AG04449 (cell line): ENCODE measurements at regions not wholly inside any gene's neighbourhood (a gene's known extent, or its start where the extent isn't known, plus 50 kb on each side); places are given as distances from the start of the nearest gene placed in this dataset.

Experiments
- CTCF ChIA-PET: fragments of 350-600 bp; formaldehyde crosslinking; extraction: SDS; loops from one replicate; lab custom pipeline; 2021; ENCODE audit warnings: antibody characterized with exemption; lab: Yijun Ruan, JAX
- POLR2A ChIA-PET: fragments of 400-600, 350-600 bp; formaldehyde crosslinking; extraction: SDS; loops from one replicate; lab custom pipeline; 2020; ENCODE audit warnings: antibody characterized with exemption, inconsistent platforms; lab: Yijun Ruan, JAX
- DNase-seq: peaks from one replicate; pipeline ENCODE4 v3.0.0-alpha.2; 2010; ENCODE audit warnings: low read depth, low spot score
- H3K4me3 ChIP-seq: 2 replicates; pipeline ENCODE4 v1.5.1; 2011; ENCODE audit warnings: low read depth, mild to moderate bottlenecking, control low read depth, low read length
- CTCF ChIP-seq: IDR thresholded peaks from one replicate; pipeline ENCODE4 v1.5.1; 2011; ENCODE audit warnings: mild to moderate bottlenecking, moderate library complexity, low read length, control low read depth, inconsistent platforms; ENCODE audit not compliant: insufficient read depth; ENCODE audit errors: missing control alignments

GRCh38 chr7:155962968-155963300 lies 150.7 kb upstream of the SHH start:
- ChIA-PET CTCF (no interaction called here), POLR2A (interaction anchor here (1.1 kb wide), 1 partner anchor 12 kb away, joined by 4 read pairs; no protein-coding TSS in a partner anchor)
- no peak overlapping the region for H3K4me3 ChIP-seq
- no peak for DNase-seq
- TF ChIP-seq CTCF: no peak

GRCh38 chr7:155962191-155962967 lies 150.1 kb upstream of the SHH start:
- ChIA-PET POLR2A (interaction anchor here (1.1 kb wide), 1 partner anchor 11 kb away, joined by 4 read pairs; no protein-coding TSS in a partner anchor), CTCF (no interaction called here)
- DNase-seq: no peak
- H3K4me3 ChIP-seq: no peak overlapping the region
- TF ChIP-seq CTCF: no peak

DNA sequence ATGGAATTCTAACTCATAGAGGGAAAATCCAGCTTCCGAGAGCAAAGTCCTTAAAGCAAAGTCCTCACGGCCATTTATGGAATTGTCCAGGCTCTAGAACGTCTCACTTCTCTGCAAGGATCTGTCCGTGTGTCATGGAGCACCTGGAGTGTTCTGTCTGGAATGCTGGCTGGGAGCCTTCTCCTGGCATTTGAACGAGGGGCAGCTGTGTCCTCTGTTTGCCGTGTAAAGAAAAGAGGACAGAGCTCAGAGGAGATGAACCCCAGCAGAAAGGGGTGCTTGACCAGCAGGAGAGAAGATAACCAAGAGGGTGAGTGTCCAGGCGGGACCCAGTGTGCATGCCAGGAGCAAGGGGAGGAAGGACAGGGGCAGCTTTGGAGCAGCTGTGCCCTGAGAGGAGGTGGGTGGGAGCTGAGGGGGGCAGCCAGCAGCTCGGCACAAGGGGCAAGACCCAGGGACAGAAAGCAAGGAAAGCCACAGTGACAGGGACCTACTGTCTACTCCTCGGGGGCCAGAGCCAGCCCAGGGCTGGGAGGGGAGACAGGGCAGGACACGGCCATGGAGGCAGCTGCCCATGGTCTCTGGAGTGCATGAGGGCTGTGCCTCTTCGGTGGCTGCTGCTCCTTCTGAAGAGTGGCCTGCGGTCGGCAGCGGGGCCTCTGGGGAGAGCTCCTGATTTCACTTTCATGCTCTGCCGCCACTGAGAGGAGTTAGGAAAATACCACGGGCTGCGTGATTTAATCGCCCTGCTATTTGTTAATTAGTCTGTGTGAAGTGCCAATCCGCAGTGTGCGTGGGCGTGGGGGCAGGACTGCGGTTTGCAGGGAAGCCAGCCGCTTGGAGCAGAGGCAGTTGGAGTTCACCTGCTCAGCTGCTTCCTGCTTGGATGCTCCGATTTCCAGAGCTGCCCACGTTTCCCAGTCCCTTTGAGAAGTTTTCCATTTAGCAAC lies 149.3 kb upstream of the SHH start:
- TF ChIP-seq CTCF: no peak
- no peak for DNase-seq
- CTCF ChIA-PET: no interaction called here
- H3K4me3 ChIP-seq: no peak overlapping the region
- POLR2A ChIA-PET: interaction anchor here (1.1 kb wide), 1 partner anchor 10 kb away, joined by 4 read pairs; no protein-coding TSS in a partner anchor

DNA sequence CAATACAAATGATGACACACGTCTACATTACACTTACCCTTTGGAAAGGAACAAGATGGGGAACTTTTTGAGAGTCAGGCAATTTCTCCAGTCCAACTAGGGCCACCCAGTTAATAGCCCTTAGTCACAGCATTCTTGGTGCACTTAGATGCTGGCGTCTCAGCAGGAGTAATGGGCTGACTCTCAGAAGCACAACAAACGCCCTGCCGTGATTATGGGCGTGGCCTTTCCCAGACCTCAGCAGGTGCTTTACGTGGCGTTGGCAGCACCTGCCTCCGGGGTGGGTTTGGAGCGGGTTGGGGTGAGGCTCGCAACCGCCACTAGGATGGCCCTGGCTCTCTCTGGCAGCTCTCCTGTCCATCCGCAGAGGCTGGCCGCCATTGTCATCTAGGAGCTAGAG lies 147.6 kb upstream of the SHH start:
- CTCF ChIA-PET: no interaction called here
- no peak for TF ChIP-seq CTCF
- POLR2A ChIA-PET: no interaction called here
- no peak overlapping the region for H3K4me3 ChIP-seq
- DNase-seq: no peak

GRCh38 chr7:155956977-155957376 lies 144.7 kb upstream of the SHH start:
- no peak for TF ChIP-seq CTCF
- no peak for DNase-seq
- no peak overlapping the region for H3K4me3 ChIP-seq
- POLR2A ChIA-PET: no interaction called here
- CTCF ChIA-PET: no interaction called here

- no peak for TF ChIP-seq CTCF
- no peak overlapping the region for H3K4me3 ChIP-seq
- ChIA-PET POLR2A (no interaction called here), CTCF (no interaction called here)
- no peak for DNase-seq
These were observed 143.0 kb upstream of the SHH start for GRCh38 chr7:155955367-155955635.
